ENCODE measurements at regions not wholly inside any gene's neighbourhood (a gene's known extent, or its start where the extent isn't known, plus 50 kb on each side); places are given as distances from the start of the nearest gene placed in this dataset.

- TF ChIP-seq CTCF (IDR thresholded peaks at IDR 0.05) (no peak), EZH2 (IDR thresholded peaks at IDR 0.05) (no peak), EZH2phosphoT487 (IDR thresholded peaks at IDR 0.05) (no peak)
These were observed 728.9 kb downstream of the JRKL start for GRCh38 chr11:97118614-97119200.
